IPS-18a (cell line): ENCODE measurements at regions not wholly inside any gene's neighbourhood (a gene's known extent, or its start where the extent isn't known, plus 50 kb on each side); places are given as distances from the start of the nearest gene placed in this dataset.
"Not testable (repeated sequence)": the region's sequence is repeated elsewhere in the genome, so short reads cannot be mapped to it uniquely, and the experiment has no call there.

Source experiments
- H3K27ac ChIP-seq: one replicate; pipeline ENCODE4 v1.5.1; 2013; ENCODE audit warnings: low read length
- H3K27me3 ChIP-seq: one replicate; pipeline ENCODE4 v1.6.1; 2013; ENCODE audit warnings: mild to moderate bottlenecking, low read length; ENCODE audit not compliant: control insufficient read depth, insufficient read depth
- H3K36me3 ChIP-seq: one replicate; pipeline ENCODE4 v1.6.1; 2013; ENCODE audit warnings: low read depth, low read length; ENCODE audit not compliant: control insufficient read depth
- H3K4me1 ChIP-seq: one replicate; pipeline ENCODE4 v1.6.1; 2013; ENCODE audit warnings: low read depth, low read length; ENCODE audit not compliant: control insufficient read depth
- H3K4me3 ChIP-seq: one replicate; pipeline ENCODE4 v1.5.1; 2013; ENCODE audit warnings: low read length
- H3K9ac ChIP-seq: one replicate; pipeline ENCODE4 v1.6.1; 2013; ENCODE audit warnings: mild to moderate bottlenecking, low read length, moderate library complexity
- H3K9me3 ChIP-seq: one replicate; pipeline ENCODE4 v1.6.1; 2013; ENCODE audit warnings: low read depth, low read length; ENCODE audit not compliant: control insufficient read depth

- H3K27me3 ChIP-seq, result no peaks in the 10 kb centered on the region
- no peak overlapping the region for H3K27ac ChIP-seq
- H3K9ac ChIP-seq, result no peak overlapping the region
- no peak overlapping the region for H3K4me3 ChIP-seq
- H3K9me3 ChIP-seq, result no peaks in the 10 kb centered on the region
- H3K36me3 ChIP-seq, result no peaks in the 10 kb centered on the region
- H3K4me1 ChIP-seq, result no peaks in the 10 kb centered on the region
Measured at GRCh38 chr12:92237262-92237661, 91.6 kb upstream of the BTG1 start.

- no peaks in the 10 kb centered on the region for H3K9me3 ChIP-seq
- no peaks in the 10 kb centered on the region for H3K27me3 ChIP-seq
- no peak overlapping the region for H3K4me3 ChIP-seq
- H3K36me3 ChIP-seq, result no peaks in the 10 kb centered on the region
- no peak overlapping the region for H3K27ac ChIP-seq
- no peak overlapping the region for H3K9ac ChIP-seq
- H3K4me1 ChIP-seq, result no peaks in the 10 kb centered on the region
Measured at GRCh38 chr12:92235703-92236472, 90.2 kb upstream of the BTG1 start.

- no peak overlapping the region for H3K27ac ChIP-seq
- no peaks in the 10 kb centered on the region for H3K9me3 ChIP-seq
- no peaks in the 10 kb centered on the region for H3K27me3 ChIP-seq
- no peak overlapping the region for H3K4me3 ChIP-seq
- H3K4me1 ChIP-seq, result no peaks in the 10 kb centered on the region
- no peak overlapping the region for H3K9ac ChIP-seq
- H3K36me3 ChIP-seq, result no peaks in the 10 kb centered on the region
Measured at GRCh38 chr12:92234533-92234932, 88.9 kb upstream of the BTG1 start.

GRCh38 chr12:92233346-92234015 is 87.8 kb upstream of the BTG1 start:
- Histone ChIP-seq H3K9me3 (no peaks in the 10 kb centered on the region), H3K4me1 (no peaks in the 10 kb centered on the region), H3K9ac (no peak overlapping the region), H3K27ac (no peak overlapping the region), H3K4me3 (no peak overlapping the region), H3K27me3 (no peaks in the 10 kb centered on the region), H3K36me3 (no peaks in the 10 kb centered on the region)

- not testable (repeated sequence) for H3K27ac ChIP-seq, H3K9ac ChIP-seq, H3K9me3 ChIP-seq, H3K4me1 ChIP-seq, H3K36me3 ChIP-seq, H3K27me3 ChIP-seq, H3K4me3 ChIP-seq
Measured at GRCh38 chr12:92232371-92232932, 86.8 kb upstream of the BTG1 start.

- H3K27me3 ChIP-seq, H3K4me1 ChIP-seq, H3K27ac ChIP-seq, H3K36me3 ChIP-seq, H3K4me3 ChIP-seq, H3K9me3 ChIP-seq, H3K9ac ChIP-seq: not testable (repeated sequence)
Measured at GRCh38 chr12:92231945-92232344, 86.3 kb upstream of the BTG1 start.

- H3K4me3 ChIP-seq, H3K9ac ChIP-seq, H3K36me3 ChIP-seq, H3K9me3 ChIP-seq, H3K27me3 ChIP-seq, H3K4me1 ChIP-seq, H3K27ac ChIP-seq: not testable (repeated sequence)
Measured at GRCh38 chr12:92231532-92231931, 85.9 kb upstream of the BTG1 start.

- Histone ChIP-seq H3K27me3 (no peaks in the 10 kb centered on the region), H3K4me1 (peaks cover 14% of the 10 kb centered on the region), H3K9me3 (no peaks in the 10 kb centered on the region), H3K4me3 (no peak overlapping the region), H3K9ac (no peak overlapping the region), H3K27ac (no peak overlapping the region), H3K36me3 (no peaks in the 10 kb centered on the region)
Measured at GRCh38 chr12:92229381-92229780, 83.7 kb upstream of the BTG1 start.

- no peak overlapping the region for H3K4me3 ChIP-seq
Measured at GRCh38 chr12:92226961-92227360, 81.3 kb upstream of the BTG1 start.

GRCh38 chr12:92226071-92226661 is 80.5 kb upstream of the BTG1 start:
- H3K36me3 ChIP-seq, result no peaks in the 10 kb centered on the region
- H3K4me3 ChIP-seq, result no peak overlapping the region
- no peaks in the 10 kb centered on the region for H3K9me3 ChIP-seq
- peaks cover 14% of the 10 kb centered on the region for H3K4me1 ChIP-seq
- no peaks in the 10 kb centered on the region for H3K27me3 ChIP-seq
- H3K27ac ChIP-seq, result no peak overlapping the region
- H3K9ac ChIP-seq, result no peak overlapping the region

More at GRCh38 chr12:92226961-92227360, 81.3 kb upstream of the BTG1 start:
- H3K9me3 ChIP-seq, result no peaks in the 10 kb centered on the region
- peaks cover 14% of the 10 kb centered on the region for H3K4me1 ChIP-seq
- no peak overlapping the region for H3K27ac ChIP-seq
- H3K27me3 ChIP-seq, result no peaks in the 10 kb centered on the region
- no peaks in the 10 kb centered on the region for H3K36me3 ChIP-seq
- no peak overlapping the region for H3K9ac ChIP-seq

- no peaks in the 10 kb centered on the region for H3K27me3 ChIP-seq
- H3K9ac ChIP-seq, result no peak overlapping the region
- peaks cover 14% of the 10 kb centered on the region for H3K4me1 ChIP-seq
- H3K36me3 ChIP-seq, result no peaks in the 10 kb centered on the region
- H3K9me3 ChIP-seq, result no peaks in the 10 kb centered on the region
- H3K4me3 ChIP-seq, result no peak overlapping the region
- H3K27ac ChIP-seq, result no peak overlapping the region
Measured at GRCh38 chr12:92224685-92225331, 79.2 kb upstream of the BTG1 start.
